ENCODE measurements at regions not wholly inside any gene's neighbourhood (a gene's known extent, or its start where the extent isn't known, plus 50 kb on each side); places are given as distances from the start of the nearest gene placed in this dataset.

DNA sequence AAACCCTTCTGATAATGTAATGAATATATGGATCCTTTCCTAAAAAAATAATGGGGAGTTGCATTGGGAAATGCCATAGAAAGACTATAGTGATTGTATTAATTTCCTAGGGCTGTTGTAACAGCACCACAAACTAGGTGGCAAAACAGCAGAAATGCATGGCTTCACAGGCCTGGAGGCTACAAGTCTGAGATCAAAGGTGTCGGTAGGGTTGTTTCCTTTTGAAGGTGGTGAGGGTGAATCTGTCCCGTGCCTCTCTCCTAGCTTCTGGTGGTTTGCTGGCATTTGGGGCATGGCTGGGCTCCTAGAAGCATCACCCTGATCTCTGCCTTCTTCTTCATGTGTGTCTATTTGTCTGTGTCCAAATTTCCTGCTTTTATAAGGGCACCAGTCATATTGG, 149.7 kb downstream of the INHBB start:
- Histone ChIP-seq H3K9me3 (no peaks in the 10 kb centered on the region), H3K36me3 (no peaks in the 10 kb centered on the region), H3K27me3 (peaks cover 0 to 21% (median 0%) of the 10 kb centered on the region in 4 donors), H3K4me3 (no peak overlapping the region), H3K27ac (no peak overlapping the region), H3K4me1 (no peaks in the 10 kb centered on the region)
- WGBS, 2 donors, result 67 to 78% methylated on average over 2 of the region's 2 CpGs
- TF ChIP-seq, protein P1, sequence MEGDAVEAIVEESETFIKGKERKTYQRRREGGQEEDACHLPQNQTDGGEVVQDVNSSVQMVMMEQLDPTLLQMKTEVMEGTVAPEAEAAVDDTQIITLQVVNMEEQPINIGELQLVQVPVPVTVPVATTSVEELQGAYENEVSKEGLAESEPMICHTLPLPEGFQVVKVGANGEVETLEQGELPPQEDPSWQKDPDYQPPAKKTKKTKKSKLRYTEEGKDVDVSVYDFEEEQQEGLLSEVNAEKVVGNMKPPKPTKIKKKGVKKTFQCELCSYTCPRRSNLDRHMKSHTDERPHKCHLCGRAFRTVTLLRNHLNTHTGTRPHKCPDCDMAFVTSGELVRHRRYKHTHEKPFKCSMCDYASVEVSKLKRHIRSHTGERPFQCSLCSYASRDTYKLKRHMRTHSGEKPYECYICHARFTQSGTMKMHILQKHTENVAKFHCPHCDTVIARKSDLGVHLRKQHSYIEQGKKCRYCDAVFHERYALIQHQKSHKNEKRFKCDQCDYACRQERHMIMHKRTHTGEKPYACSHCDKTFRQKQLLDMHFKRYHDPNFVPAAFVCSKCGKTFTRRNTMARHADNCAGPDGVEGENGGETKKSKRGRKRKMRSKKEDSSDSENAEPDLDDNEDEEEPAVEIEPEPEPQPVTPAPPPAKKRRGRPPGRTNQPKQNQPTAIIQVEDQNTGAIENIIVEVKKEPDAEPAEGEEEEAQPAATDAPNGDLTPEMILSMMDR (IDR thresholded peaks at IDR 0.05), result no peak
- TF ChIP-seq POLR2A (IDR thresholded peaks at IDR 0.05), result no peak
- intact Hi-C loops (cut with DNase I), result no loop called here
- no peak for DNase-seq

DNA sequence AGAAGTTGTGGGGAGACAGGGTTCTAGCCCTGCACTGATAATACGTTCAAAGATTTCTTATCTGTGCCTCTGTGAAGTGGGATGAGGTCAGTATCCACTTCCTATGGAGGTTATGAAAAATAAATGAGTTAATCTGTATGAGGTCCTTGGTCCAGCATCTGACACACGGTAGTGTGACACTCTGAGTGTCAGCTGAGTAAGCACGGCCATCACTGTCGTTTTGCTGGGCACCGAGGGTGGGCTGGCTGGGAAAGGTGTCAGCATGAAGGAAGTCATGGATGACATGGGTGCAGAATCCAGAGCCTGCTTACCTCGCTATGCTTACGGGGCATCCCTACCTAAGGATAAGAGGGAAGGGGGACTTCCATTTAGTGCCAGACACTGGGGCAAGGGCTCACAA, 150.3 kb downstream of the INHBB start:
- H3K36me3 ChIP-seq, result no peaks in the 10 kb centered on the region
- no peak overlapping the region for H3K4me3 ChIP-seq
- DNase-seq, result no peak
- H3K27me3 ChIP-seq, result peaks cover 0 to 15% (median 0%) of the 10 kb centered on the region in 4 donors
- 81 to 83% methylated on average over 7 of the region's 7 CpGs for WGBS, 2 donors
- H3K9me3 ChIP-seq, result no peaks in the 10 kb centered on the region
- TF ChIP-seq, protein P1 (IDR thresholded peaks at IDR 0.05), result no peak
- TF ChIP-seq POLR2A (IDR thresholded peaks at IDR 0.05), result no peak
- H3K4me1 ChIP-seq, result no peaks in the 10 kb centered on the region
- intact Hi-C loops (cut with DNase I), result no loop called here
- H3K27ac ChIP-seq, result no peak overlapping the region

DNA sequence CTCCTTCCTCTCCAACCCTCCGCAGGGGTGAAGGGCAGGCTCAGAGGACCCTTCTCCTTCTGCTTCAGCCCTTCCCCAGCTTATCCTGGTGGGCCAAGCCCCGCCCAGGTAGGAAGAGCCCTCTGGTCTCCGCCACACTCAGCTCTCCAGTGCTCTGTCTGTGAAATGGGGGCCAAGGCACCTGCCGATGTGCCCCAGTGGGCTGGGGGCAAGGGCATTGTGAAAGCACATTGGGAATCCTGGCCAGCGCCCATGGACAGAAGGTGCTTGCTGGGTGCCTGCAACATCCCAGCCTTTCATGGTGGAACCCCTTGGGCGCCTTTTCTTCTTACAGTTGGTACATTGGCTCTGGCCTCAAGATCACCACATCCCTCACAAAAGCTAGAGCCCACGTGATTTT, 150.8 kb downstream of the INHBB start:
- H3K4me1 ChIP-seq, result no peaks in the 10 kb centered on the region
- H3K27me3 ChIP-seq, result peaks cover 0 to 11% (median 0%) of the 10 kb centered on the region in 4 donors
- no peak for TF ChIP-seq POLR2A (IDR thresholded peaks at IDR 0.05)
- intact Hi-C loops (cut with DNase I), result no loop called here
- no peaks in the 10 kb centered on the region for H3K36me3 ChIP-seq
- no peak for DNase-seq
- H3K27ac ChIP-seq, result no peak overlapping the region
- no peak overlapping the region for H3K4me3 ChIP-seq
- no peaks in the 10 kb centered on the region for H3K9me3 ChIP-seq
- WGBS, 2 donors, result 50 to 82% methylated on average over 2 to 7 of the region's 7 CpGs

- TF ChIP-seq, protein P1 (IDR thresholded peaks at IDR 0.05), result no peak
- no peak for TF ChIP-seq POLR2A (IDR thresholded peaks at IDR 0.05)
- Histone ChIP-seq H3K36me3 (no peaks in the 10 kb centered on the region), H3K9me3 (no peaks in the 10 kb centered on the region), H3K4me1 (no peaks in the 10 kb centered on the region), H3K27me3 (peaks cover 0 to 17% (median 0%) of the 10 kb centered on the region in 4 donors), H3K27ac (no peak overlapping the region), H3K4me3 (no peak overlapping the region)
- 87 to 91% methylated on average over 7 of the region's 7 CpGs for WGBS, 2 donors
- intact Hi-C loops (cut with DNase I), result no loop called here
- DNase-seq, result no peak
These were observed 151.5 kb downstream of the INHBB start for GRCh38 chr2:120497261-120497977.

DNA sequence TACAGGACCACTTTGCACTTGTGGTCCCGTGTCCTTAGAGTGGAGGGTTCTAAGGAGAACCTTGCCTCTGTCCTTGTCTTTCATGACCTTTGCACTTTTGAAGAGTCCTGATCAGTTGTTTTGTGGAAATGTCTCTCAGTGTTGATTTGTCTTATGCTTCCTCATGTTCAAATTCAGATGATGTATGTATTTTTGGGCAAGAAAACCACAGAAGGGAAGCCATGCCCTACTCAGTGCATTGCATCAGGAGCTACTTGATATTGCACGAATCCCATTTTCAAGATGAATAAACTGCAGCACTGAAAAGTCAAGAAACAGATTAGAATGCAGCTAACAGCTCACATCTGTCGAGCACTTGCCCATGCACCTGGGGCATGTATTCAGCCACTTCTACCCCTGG, 152.2 kb downstream of the INHBB start:
- no peak for DNase-seq
- H3K9me3 ChIP-seq, result no peaks in the 10 kb centered on the region
- no peak overlapping the region for H3K4me3 ChIP-seq
- H3K4me1 ChIP-seq, result no peaks in the 10 kb centered on the region
- TF ChIP-seq, protein P1 (IDR thresholded peaks at IDR 0.05), result no peak
- intact Hi-C loops (cut with DNase I), result no loop called here
- WGBS, 2 donors, result 82 to 83% methylated on average over 2 to 3 of the region's 3 CpGs
- H3K27ac ChIP-seq, result no peak overlapping the region
- no peaks in the 10 kb centered on the region for H3K36me3 ChIP-seq
- H3K27me3 ChIP-seq, result peaks cover 0 to 21% (median 0%) of the 10 kb centered on the region in 4 donors

Data from esophagus squamous epithelium (tissue), 5 donors.